ENCODE measurements at regions not wholly inside any gene's neighbourhood (a gene's known extent, or its start where the extent isn't known, plus 50 kb on each side); places are given as distances from the start of the nearest gene placed in this dataset.
"Not testable (repeated sequence)": the region's sequence is repeated elsewhere in the genome, so short reads cannot be mapped to it uniquely, and the experiment has no call there.

GRCh38 chr1:117714546-117714945, 108.7 kb downstream of the TENT5C start:
- ATAC-seq (ENCODE audit: low read depth in 2 of 2) (no peak), DNase-seq (no peak)
- H3K36me3 Mint-ChIP-seq, result peaks cover 0 to 41% of the 10 kb centered on the region in 2 donors
- no peaks in the 10 kb centered on the region for H3K4me1 Mint-ChIP-seq
- H3K9me3 Mint-ChIP-seq, result peaks cover 9 to 40% (median 34%) of the 10 kb centered on the region in 7 donors
- H3K27me3 Mint-ChIP-seq, result peaks cover 7 to 31% (median 27%) of the 10 kb centered on the region in 3 donors
- no peak overlapping the region for H3K4me3 Mint-ChIP-seq
- H3K27ac Mint-ChIP-seq, result no peak overlapping the region

- not testable (repeated sequence) for H3K4me3 Mint-ChIP-seq; H3K27ac Mint-ChIP-seq; DNase-seq; H3K4me1 Mint-ChIP-seq; ATAC-seq (ENCODE audit: low read depth in 2 of 2)
- H3K36me3 Mint-ChIP-seq, result peaks cover 0 to 50% of the 10 kb centered on the region in 2 donors
- peaks cover 7 to 37% (median 35%) of the 10 kb centered on the region in 3 donors for H3K27me3 Mint-ChIP-seq
- peaks cover 13 to 49% (median 45%) of the 10 kb centered on the region in 7 donors for H3K9me3 Mint-ChIP-seq
These were observed 110.2 kb downstream of the TENT5C start for GRCh38 chr1:117716030-117716429.

- not testable (repeated sequence) for ATAC-seq (ENCODE audit: low read depth in 2 of 2); H3K27ac Mint-ChIP-seq; DNase-seq; H3K4me1 Mint-ChIP-seq
- Mint-ChIP-seq H3K9me3 (peaks cover 13 to 62% (median 54%) of the 10 kb centered on the region in 7 donors), H3K36me3 (peaks cover 0 to 58% of the 10 kb centered on the region in 2 donors), H3K27me3 (peaks cover 7 to 45% (median 31%) of the 10 kb centered on the region in 3 donors), H3K4me3 (peak overlapping the region in 1 of 8 donors; percentile 59)
These were observed 112.1 kb downstream of the TENT5C start for GRCh38 chr1:117717980-117718379.

- not testable (repeated sequence) for DNase-seq; ATAC-seq (ENCODE audit: low read depth in 2 of 2); H3K4me3 Mint-ChIP-seq; H3K27ac Mint-ChIP-seq; H3K4me1 Mint-ChIP-seq
- peaks cover 7 to 50% (median 29%) of the 10 kb centered on the region in 3 donors for H3K27me3 Mint-ChIP-seq
- H3K9me3 Mint-ChIP-seq, result peaks cover 13 to 67% (median 56%) of the 10 kb centered on the region in 7 donors
- peaks cover 0 to 58% of the 10 kb centered on the region in 2 donors for H3K36me3 Mint-ChIP-seq
These were observed 112.7 kb downstream of the TENT5C start for GRCh38 chr1:117718596-117718995.

- Mint-ChIP-seq H3K9me3 (peaks cover 13 to 71% (median 59%) of the 10 kb centered on the region in 7 donors), H3K4me3 (no peak overlapping the region), H3K36me3 (peaks cover 0 to 58% of the 10 kb centered on the region in 2 donors), H3K27ac (no peak overlapping the region), H3K4me1 (no peaks in the 10 kb centered on the region), H3K27me3 (peaks cover 7 to 50% (median 25%) of the 10 kb centered on the region in 3 donors)
- no peak for DNase-seq
- no peak for ATAC-seq (ENCODE audit: low read depth in 2 of 2)
These were observed 113.2 kb downstream of the TENT5C start for GRCh38 chr1:117719004-117719403.

- Mint-ChIP-seq H3K27ac (no peak overlapping the region), H3K9me3 (peaks cover 7 to 23% (median 21%) of the 10 kb centered on the region in 7 donors), H3K36me3 (peaks cover 0 to 16% of the 10 kb centered on the region in 2 donors), H3K4me3 (no peak overlapping the region), H3K4me1 (peaks cover 6 to 21% (median 9%) of the 10 kb centered on the region in 3 donors), H3K27me3 (no peaks in the 10 kb centered on the region)
- DNase-seq (no peak), ATAC-seq (ENCODE audit: low read depth in 2 of 2) (no peak)
These were observed 126.4 kb downstream of the TENT5C start for GRCh38 chr1:117732065-117732797.

GRCh38 chr1:117732956-117733355, 127.1 kb downstream of the TENT5C start:
- Mint-ChIP-seq H3K4me1 (peaks cover 6 to 21% (median 9%) of the 10 kb centered on the region in 3 donors), H3K36me3 (peaks cover 0 to 9% of the 10 kb centered on the region in 2 donors), H3K27ac (peak overlapping the region in 1 of 6 donors; percentile 26)

GRCh38 chr1:117734403-117734802, 128.6 kb downstream of the TENT5C start:
- peak overlapping the region in 5 of 6 donors; percentile 25 to 88 (median 59) for H3K27ac Mint-ChIP-seq
- peaks cover 6 to 21% (median 9%) of the 10 kb centered on the region in 3 donors for H3K4me1 Mint-ChIP-seq
- H3K27me3 Mint-ChIP-seq, result no peaks in the 10 kb centered on the region
- peak overlapping the region in 5 of 8 donors; percentile 27 to 75 (median 46) for H3K4me3 Mint-ChIP-seq
- ATAC-seq (ENCODE audit: low read depth in 2 of 2) (no peak), DNase-seq (no peak)
- no peaks in the 10 kb centered on the region for H3K36me3 Mint-ChIP-seq
- H3K9me3 Mint-ChIP-seq, result peaks cover 0 to 2% (median 0%) of the 10 kb centered on the region in 7 donors

More at GRCh38 chr1:117732956-117733355, 127.1 kb downstream of the TENT5C start:
- Mint-ChIP-seq H3K27me3 (no peaks in the 10 kb centered on the region), H3K4me3 (no peak overlapping the region), H3K9me3 (peaks cover 0 to 16% (median 14%) of the 10 kb centered on the region in 7 donors)
- no peak for ATAC-seq (ENCODE audit: low read depth in 2 of 2)
- no peak for DNase-seq

- Mint-ChIP-seq H3K27me3 (no peaks in the 10 kb centered on the region), H3K4me3 (peak overlapping the region; percentile 66 to 92 (median 80)), H3K36me3 (no peaks in the 10 kb centered on the region), H3K27ac (peak overlapping the region; percentile 71 to 97 (median 90)), H3K4me1 (peaks cover 6 to 21% (median 9%) of the 10 kb centered on the region in 3 donors), H3K9me3 (no peaks in the 10 kb centered on the region)
- DNase-seq, result peak; percentile 21
- peak; percentile 57 to 74 for ATAC-seq (ENCODE audit: low read depth in 2 of 2)
These were observed 129.5 kb downstream of the TENT5C start for GRCh38 chr1:117735045-117735992.

GRCh38 chr1:117739504-117739903, 133.7 kb downstream of the TENT5C start:
- H3K27me3 Mint-ChIP-seq, result peaks cover 10 to 27% (median 13%) of the 10 kb centered on the region in 3 donors
- peaks cover 0 to 7% of the 10 kb centered on the region in 2 donors for H3K36me3 Mint-ChIP-seq
- H3K4me3 Mint-ChIP-seq, result no peak overlapping the region
- no peak for DNase-seq
- peaks cover 0 to 9% (median 4%) of the 10 kb centered on the region in 7 donors for H3K9me3 Mint-ChIP-seq
- peaks cover 6 to 14% (median 8%) of the 10 kb centered on the region in 3 donors for H3K4me1 Mint-ChIP-seq
- no peak for ATAC-seq (ENCODE audit: low read depth in 2 of 2)
- H3K27ac Mint-ChIP-seq, result no peak overlapping the region

GRCh38 chr1:117740496-117740895, 134.6 kb downstream of the TENT5C start:
- peak overlapping the region in 1 of 6 donors; percentile 32 for H3K27ac Mint-ChIP-seq
- peaks cover 0 to 8% of the 10 kb centered on the region in 2 donors for H3K36me3 Mint-ChIP-seq
- DNase-seq, result no peak
- H3K4me3 Mint-ChIP-seq, result no peak overlapping the region
- ATAC-seq (ENCODE audit: low read depth in 2 of 2), result no peak
- H3K4me1 Mint-ChIP-seq, result peaks cover under 1 to 4% (median 2%) of the 10 kb centered on the region in 3 donors
- H3K9me3 Mint-ChIP-seq, result peaks cover 3 to 14% (median 11%) of the 10 kb centered on the region in 7 donors
- peaks cover 13 to 36% (median 16%) of the 10 kb centered on the region in 3 donors for H3K27me3 Mint-ChIP-seq

GRCh38 chr1:117746565-117746964, 140.7 kb downstream of the TENT5C start:
- DNase-seq; H3K4me1 Mint-ChIP-seq; H3K4me3 Mint-ChIP-seq; ATAC-seq (ENCODE audit: low read depth in 2 of 2): not testable (repeated sequence)
- peaks cover 30 to 75% (median 58%) of the 10 kb centered on the region in 3 donors for H3K27me3 Mint-ChIP-seq
- H3K36me3 Mint-ChIP-seq, result peaks cover 9 to 24% of the 10 kb centered on the region in 2 donors
- H3K27ac Mint-ChIP-seq, result peak overlapping the region in 1 of 6 donors; percentile 65
- H3K9me3 Mint-ChIP-seq, result peaks cover 12 to 35% (median 26%) of the 10 kb centered on the region in 7 donors

GRCh38 chr1:117747605-117748004, 141.8 kb downstream of the TENT5C start:
- Mint-ChIP-seq H3K9me3 (peaks cover 9 to 30% (median 26%) of the 10 kb centered on the region in 7 donors), H3K27me3 (peaks cover 30 to 67% (median 60%) of the 10 kb centered on the region in 3 donors), H3K36me3 (peaks cover 9 to 24% of the 10 kb centered on the region in 2 donors), H3K4me3 (no peak overlapping the region), H3K27ac (no peak overlapping the region), H3K4me1 (peaks cover 0 to 6% (median 0%) of the 10 kb centered on the region in 3 donors)
- DNase-seq (no peak), ATAC-seq (ENCODE audit: low read depth in 2 of 2) (no peak)
